ENCODE measurements at regions not wholly inside any gene's neighbourhood (a gene's known extent, or its start where the extent isn't known, plus 50 kb on each side); places are given as distances from the start of the nearest gene placed in this dataset.

DNA sequence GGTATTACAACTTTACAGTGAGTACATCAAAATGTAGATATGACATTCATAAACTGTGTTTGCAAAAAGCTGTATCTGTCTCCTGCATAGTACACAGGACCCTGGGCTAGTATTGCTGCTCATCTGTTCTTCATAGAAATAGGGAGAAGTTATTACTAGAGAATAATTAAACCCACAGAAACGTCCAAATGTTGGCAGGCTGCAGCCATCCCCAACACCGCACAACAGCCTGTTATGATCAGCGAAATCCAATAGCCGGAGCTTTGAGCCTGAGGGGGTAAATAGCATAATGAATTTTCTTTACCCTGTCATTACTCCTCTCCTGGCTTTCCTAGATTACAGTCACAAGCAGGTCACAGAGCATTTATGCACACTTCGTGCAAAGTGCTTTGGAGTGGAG lies 178.0 kb downstream of the DACT1 start:
- no peak for DNase-seq

DNA sequence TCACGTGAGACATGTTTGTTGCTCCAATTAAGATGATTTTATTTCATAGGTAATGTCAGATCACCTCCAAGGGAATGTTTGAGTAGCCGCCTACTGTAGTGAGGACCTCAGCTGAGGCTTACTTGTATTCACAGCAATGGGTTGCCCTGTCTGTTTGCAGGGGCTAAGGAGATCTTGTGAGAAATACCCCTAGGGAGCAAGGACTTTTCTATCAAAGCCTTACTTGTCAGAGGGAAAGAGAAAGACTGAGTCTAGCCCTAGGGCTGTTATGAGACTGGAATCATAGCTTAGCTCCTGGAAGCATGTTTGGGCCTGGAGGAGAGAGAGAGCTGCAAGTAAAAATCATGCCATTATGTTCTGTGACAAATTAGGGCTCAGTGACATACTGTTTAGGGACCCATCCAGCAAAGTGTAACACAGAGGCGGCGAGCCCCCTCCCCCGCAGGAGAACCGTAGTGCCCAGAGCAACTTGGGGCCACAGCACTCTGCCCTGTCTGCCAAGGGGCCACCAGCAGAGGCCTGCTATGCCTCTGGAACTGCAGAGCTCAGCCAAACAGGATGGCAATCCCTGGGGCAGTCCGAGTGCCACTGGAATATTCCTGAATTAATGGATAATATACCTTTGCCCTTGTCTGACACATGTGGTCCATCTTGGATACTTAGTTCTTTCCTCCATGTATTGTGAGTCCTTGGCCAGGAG lies 178.8 kb downstream of the DACT1 start:
- no peak for DNase-seq

DNA sequence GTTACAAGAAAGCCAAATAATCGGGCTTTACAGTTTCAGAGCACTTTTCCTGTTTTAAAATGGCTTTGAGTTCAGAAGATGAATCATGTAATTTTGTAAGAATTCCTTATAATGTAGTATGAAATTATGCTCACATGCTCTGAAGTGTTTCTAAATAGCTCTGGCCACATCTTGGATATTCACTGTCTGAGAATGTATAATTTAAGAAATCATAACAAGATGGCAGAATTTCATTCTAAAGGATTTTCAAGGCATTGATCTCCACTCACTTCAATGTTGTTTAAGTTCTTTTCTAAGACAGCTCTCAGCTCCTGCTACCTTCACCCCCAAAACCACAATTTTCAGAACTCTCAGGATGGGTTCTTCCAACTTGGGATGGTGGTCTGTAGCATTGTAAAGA lies 180.1 kb downstream of the DACT1 start:
- DNase-seq, result peak; percentile 60

DNA sequence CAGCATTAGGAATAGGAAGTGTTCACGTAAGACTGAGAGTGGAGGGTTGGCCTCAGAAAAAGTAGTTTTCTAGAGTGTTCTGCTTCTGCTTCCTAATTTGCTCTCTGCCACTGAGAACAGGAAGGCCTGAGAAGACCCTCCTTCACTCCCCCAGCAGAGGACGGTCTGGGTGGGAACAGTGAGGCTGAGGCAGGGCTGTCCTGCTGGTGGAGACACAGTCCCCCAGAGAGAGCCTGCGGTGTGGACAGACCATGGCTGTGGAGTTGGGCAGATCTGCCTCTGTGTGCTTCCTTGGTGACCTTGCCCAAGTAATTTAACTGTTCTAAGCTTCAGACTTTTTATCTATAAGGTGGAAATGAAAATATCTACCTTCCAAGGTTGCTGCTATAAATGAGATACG lies 182.3 kb downstream of the DACT1 start:
- DNase-seq, result no peak

DNA sequence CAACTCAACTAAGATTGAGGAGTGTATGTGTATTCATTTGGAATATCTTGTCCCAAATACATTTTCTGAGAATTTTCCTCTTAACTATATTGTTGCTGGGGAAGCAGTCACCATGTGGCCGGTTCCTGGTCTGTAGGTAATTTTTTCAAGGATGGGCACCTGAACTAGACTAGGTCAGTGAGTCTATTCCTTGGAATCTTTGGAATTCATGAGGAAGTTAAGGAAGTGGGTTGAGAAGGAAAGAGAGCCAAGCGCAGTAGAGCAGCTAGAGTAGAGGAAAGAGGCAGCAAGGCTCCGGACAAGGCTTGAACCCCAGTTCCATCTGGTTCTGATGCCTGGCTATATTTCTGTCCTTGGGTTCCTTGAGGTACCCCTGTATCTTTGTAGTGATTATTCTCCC lies 183.7 kb downstream of the DACT1 start:
- no peak for DNase-seq

DNA sequence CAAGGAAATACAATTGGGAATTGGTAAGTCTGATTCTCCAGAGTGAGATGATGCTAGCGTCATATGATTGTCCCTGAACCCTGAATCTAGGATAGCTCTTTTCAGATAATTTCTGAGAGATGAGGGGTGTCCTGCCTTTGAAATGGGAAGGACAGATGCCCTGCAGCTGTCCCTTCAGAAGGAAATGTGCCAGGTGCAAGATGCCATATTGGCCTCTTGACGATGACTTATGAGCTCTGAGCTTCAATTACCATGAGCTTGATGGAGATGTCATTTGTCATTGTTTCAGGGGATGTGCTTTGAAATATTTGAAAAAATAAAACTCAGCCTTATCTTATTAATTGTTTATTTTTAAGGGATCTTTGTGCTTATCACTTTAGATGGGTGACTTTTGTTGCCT lies 185.1 kb downstream of the DACT1 start:
- no peak for DNase-seq

DNA sequence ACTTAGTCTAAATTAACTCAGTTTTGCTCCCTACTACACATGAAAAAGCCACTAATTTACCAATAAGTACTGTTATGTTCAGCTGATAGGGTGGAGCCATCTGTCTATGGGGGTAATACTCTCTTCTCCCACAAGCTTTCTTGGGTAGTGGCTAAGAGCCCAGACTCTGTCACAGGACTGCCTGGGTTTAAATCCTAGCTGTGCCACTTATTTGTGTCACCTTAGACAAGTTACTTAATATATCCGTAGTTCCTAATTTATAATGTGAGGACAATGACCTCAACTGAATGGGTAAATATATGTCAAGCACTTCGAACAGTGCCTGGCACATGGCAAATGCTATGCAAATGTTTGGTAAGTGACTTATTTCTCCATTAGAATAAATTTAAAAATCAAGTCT lies 185.6 kb downstream of the DACT1 start:
- no peak for DNase-seq

DNA sequence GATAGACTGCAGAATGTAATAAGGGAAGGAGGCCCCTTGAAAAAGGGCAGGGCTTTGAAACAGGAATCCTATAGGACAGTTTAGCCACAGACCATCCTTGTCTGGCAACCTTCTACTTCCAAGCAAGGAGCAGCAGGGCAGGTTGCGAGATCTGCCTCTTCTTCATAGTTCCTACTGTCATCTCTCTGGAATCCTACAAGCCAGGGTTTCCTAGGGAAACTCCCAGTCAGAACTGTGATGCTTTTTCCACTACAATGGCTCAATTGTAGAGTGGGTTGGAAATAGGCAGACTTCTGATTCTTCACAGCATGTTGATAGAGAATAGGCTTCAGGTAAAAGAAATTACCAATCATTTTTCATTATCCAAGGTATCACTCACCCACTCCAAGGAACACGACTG lies 186.3 kb downstream of the DACT1 start:
- DNase-seq, result no peak

DNA sequence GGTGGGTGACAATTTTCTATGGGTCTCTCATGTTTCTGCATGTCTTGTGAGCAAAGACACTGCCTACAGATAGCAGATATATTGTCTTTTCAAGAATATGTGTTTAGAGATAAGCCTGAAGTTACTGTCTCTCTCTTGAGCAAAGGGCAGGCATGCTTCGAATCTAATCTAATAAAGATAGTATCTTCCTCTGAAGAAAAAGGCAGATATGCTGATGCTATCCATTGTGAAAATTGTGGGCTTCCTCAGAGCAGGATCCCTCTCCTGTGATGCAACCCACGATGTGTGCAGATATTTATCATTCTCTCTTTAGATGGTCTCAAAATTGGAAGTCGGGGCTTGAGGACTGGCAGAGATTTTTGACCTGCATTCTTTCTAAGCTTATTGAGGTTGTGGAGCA lies 187.0 kb downstream of the DACT1 start:
- DNase-seq, result no peak

DNA sequence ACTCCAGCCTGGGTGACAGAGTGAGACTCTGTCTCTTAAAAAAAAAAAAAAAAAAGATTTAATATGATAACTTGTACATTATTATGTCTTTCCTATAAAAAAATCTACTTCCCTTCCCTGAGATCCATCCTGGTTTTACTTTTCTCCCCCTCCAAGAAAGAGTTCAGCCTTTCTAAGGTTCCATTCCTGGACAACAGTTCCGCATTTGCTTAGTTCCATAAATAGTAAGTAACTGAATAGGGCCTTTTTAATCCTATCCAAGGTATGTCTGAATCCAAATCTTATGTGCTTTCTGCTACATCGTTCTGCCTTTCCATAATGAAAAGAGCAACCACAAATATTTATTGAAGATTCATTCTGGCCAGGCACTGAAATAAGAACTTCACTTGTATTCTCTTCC lies 187.8 kb downstream of the DACT1 start:
- no peak for DNase-seq

DNA sequence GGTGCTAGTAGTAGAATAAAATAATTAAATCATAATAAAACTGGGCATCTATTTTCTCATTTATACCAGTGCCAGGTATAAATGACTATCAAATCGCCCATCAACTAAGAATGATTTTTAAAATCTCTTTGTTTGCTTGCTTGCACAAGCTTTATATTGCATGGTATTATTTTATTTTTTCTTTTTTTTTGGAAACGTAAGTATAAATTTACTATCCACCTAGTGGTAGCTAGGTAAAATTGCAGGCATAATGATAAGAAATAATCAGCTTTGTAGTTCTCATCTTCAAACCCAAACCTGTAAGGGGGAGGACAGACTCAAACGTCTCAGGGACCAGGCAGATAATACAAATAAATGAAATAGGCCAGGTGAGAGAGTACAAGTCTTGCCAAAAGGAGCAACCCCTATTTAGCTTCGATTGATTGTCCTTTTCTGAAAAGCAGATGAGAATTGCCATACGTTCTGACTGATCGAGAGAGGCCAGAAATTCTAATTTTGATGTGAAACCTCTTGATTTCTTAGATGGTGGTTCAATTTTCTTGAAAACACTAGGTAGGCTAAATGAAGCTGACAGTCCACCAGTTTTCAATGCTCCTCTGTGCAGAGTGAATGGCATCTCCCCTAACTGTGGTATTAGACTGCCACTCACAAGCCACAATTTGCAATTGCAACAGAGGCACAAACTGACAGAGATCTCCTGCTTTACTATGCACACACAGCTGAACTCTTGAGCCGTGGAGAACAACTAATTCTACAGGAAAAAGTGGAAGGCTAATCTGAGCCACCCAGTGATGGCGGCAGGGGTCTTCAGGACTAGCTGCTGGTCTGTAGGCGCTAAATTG lies 189.3 kb downstream of the DACT1 start:
- no peak for DNase-seq

DNA sequence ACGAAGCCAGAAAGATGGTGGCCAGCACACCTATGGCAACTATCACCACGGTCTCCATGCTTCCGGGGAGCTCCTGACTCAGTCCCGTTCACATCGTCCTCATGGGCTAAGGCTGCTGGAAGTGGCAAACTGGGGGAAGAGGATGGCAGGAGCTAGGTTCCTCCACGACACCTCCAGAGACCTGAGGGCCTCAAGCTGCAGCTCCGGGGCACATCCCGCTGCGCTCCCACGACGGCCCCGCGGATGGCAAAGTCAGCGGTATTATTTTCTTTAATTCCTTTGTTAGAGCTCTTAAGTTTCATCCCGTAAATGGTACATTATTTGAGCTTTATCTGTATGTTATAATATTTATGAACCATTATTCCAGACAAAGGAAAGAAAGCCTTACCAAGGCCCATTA lies 190.5 kb downstream of the DACT1 start:
- DNase-seq, result no peak

DNA sequence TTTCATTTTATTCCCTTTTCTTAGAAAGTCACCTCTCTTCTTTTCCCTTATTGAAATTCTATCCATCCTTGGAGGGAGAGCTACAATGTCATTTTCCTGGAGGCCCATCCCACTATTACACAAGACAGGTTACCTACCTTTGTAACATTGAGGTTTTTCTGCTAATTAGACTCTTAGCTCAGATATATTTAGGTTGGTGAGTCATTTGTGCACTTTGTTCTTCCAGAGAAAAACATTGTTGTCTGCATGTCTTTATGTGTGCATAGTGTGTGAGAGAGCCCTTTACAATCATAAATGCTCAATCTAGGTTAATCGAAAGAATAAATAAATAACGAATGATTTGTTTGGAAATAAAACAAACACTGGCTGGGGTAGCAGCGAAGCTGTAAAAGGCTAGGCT lies 191.8 kb downstream of the DACT1 start:
- DNase-seq, result no peak

DNA sequence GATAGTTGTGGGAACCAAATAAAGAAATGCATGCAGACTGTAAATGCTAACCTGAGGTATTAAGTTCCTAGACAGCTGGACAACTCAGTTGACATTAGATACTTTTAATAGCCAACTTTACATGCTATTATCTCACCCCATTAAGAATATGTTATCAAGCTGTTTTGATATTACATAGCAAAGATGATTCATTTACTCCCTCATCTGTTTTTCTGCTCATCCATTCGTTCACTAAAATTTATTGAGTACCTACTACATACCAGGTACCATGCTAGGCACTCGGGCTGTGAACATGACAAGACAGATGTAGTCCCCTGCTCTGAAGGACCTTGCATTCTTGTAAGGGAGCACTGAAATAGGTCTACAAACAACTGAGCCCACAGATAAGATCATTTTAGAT lies 192.4 kb downstream of the DACT1 start:
- DNase-seq, result no peak

DNA sequence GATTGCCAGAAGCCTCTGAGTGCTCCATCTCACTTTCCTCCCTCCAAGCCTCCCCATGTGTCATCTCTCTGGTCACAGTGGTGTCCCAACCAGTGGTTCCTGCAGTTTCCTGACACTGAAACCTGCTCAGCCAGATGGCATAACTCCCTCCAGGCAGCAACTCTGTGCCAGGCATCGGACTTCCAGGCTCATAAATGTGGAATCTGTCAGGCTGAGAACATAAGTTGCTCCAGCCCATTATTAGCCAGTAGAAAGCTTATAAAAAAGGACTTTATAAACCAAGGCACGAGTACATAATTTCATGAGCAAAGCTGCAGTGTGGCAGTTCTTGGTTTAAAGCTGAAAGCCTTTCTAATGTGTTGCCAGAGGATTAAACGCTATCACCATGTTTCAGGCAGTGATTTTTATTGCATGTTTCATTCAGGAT lies 194.3 kb downstream of the DACT1 start:
- no peak for DNase-seq

DNA sequence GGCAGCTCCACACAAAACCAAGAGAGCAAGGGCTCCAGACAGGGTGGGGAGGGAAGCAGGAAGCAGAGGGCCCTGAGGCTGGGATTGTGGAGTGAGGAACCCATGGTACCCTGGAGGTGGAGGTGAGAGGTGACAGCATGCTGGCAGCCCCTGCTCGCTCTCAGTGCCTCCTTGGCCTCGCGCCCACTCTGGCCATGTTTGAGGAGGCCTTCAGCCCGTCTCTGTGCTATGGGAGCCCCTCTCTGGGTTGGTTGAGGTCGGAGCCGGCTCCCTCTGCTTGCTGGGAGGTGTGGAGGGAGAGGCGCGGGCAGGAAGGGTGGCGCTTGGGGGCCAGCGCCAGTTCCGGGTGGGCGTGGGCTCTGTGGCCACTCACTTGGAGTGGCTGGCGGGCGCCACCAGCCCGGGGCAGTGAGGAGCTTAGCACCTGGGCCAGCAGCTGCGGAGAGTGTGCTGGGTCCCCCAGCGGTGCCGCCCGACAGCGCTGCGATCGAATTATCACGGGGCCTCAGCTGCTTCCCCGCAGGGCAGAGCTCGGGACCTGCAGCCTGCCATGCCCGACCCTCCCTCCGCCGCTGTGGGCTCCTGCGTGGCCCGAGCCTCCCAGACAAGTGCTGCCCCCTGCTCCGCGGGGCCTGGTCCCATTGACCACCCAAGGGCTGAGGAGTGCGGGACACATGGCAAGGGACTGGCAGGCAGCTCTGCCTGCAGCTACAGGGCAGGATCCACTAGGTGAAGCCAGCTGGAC lies 196.0 kb downstream of the DACT1 start:
- no peak for DNase-seq

DNA sequence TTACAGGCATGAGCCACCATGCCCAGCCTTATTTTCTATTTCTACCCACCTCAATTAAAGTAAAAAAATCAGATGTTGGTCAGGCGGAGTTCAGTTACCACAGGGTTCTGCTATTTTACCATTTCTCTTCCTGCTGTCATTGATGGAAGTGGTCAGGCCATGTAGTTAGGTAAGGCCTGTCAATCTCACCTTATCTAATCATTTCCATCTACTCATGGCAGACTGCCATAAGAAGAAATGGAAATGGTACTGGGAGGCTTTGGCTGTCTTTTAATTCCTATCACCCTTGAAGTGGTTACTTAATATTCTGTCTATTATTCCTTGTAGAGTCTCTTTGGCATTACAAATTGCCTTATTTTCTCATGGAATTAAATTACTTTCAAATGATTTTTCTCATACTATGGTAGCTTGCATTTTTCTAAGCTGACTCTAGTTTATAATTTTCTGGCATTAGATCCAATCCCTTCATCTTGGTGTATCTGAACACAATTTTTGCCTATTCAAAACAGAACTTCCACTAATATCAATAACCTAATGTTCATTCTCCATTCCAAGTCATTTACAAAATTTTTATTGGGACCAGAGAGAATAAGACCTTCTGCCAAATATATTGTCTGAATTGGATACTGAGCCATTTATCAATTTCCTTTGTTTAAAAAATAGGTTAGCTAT lies 198.7 kb downstream of the DACT1 start:
- DNase-seq, result no peak

DNA sequence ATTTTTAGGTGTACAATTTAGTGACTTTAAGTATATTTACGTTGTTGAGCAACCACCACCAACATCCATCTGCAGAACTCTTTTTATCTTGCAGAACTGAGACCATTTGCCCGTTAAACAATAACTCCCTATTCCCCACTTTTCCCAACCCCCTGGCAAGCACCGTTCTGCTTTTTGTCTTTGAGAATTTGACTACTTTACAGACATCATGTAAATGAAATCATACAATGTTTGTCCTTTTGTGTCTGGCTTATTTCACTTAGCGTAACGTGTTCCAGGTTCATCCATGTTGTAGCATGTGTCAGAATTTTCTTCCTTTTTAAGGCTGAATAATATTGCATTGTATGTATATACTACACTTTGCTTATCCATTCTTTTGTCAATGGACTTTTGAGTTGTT lies 201.5 kb downstream of the DACT1 start:
- no peak for DNase-seq

DNA sequence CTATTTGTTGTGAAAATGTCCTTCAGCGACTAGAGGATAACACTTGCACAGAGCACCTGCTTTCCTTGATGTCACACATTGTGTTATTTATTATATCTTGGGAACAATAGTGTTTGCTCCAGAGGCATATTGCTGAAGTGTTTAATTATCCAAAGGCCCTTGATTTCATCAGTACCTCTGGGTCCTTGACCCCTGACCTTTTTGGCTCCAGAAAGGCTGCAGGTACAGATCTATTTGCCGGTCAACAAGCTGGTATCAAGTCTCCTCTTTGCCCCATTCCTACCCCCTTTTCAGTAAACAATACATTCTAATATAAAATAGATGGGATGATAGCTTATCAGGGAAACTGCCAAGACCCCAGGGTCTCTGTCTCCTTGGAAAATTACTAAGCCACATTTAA lies 206.8 kb downstream of the DACT1 start:
- DNase-seq, result no peak

DNA sequence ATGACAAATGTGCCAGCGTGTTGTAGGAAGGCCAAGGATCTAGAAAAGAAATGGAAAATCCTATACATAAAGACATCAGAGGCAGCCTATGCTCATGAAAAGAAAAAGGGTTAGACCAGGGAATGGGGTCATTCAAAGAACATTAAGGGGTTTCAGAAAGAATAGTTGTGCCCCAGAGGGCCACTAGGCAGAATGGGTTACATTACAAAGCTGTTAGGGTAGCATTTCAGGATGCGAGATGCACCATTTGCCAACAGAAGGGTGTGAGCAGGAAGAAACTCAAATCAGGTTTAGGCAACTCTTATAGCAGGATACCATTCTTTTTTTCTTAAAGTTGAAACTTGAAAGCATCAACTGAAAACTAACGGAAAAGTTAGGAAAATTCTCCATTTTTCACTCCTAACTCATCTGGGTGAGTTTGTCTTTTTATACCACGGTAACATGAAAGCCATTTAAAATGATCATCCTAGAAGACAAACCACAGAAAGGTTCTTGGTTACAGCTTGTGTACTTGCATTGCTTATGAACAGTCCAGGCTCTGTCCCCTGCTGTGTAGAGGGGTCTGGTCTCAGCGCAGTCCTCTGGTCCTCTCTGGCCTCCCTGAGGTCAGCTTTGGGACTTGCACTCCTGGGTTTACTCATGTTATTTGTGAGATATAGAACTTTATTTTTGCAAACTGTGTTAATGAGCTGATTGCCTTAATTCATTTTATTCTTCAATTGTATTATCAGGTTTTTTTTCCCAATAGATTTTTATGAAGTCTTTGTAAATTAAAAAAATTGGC lies 209.1 kb downstream of the DACT1 start:
- no peak for DNase-seq

DNA sequence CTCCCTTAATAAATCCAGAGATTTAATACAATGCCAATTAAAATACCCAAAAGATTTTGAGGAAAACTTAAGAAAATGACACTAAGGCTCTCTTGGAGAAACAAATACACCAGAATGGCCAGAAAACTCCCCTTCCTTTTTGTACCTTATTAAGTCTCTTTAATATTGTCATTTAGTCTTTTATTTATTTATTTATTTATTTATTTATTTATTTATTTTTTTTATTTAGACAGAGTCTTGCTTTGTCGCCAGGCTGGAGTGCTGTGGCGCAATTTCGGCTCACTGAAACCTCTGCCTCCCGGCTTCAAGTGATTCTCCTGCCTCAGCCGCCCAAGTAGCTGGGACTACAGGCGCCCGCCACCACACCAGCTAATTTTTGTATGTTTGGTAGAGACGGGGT lies 210.6 kb downstream of the DACT1 start:
- DNase-seq, result no peak

DNA sequence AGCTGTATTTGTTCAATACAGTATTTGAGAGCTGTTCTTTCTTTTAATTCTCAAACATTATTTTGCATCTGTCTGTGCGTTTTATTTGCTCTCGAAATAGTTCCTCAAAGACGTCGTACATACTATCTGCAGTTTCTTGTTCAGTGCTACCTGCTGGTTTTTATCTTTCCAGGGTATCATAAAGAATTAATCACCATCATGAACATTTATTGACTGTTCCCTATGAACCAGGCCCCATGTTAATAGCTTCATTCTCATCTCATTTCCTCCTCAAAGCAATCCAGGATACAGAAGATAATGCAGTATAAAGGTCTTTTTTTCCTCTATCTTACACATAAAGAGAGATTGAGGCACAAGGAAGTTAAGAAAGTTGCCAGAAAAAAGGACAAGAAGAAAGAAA lies 211.8 kb downstream of the DACT1 start:
- no peak for DNase-seq

DNA sequence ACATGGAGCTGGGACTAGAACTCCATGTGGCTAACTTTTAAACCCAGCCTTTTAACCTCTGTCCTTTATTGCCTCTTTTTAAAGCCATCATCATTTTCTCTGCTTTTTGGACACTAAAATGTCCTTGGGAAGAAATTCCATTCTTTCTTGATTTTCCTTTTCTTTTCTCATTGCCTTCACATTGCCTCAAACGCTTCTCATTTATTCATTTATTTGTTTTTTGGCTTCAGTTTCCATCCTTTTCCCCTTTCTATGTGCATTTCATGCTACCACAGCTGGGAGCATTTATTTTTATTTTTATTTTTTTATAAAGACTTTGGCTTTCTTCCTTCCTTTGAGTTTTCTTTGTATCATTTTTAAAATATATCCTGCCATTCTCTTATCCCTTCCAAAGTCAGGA lies 212.2 kb downstream of the DACT1 start:
- no peak for DNase-seq

All from HCEC 1CT (cell line).